Fibroblast of the conjunctiva (primary cell): ENCODE measurements at regions not wholly inside any gene's neighbourhood (a gene's known extent, or its start where the extent isn't known, plus 50 kb on each side); places are given as distances from the start of the nearest gene placed in this dataset.
A peak's percentile ranks its signal among the peaks of the same experiment; 100 is the strongest.

Source experiments
- DNase-seq: peaks from one replicate; pipeline ENCODE4 v3.0.0-alpha.2; 2010; ENCODE audit warnings: low read depth

GRCh38 chr17:15109608-15110007, 155.5 kb downstream of the PMP22 start:
- no peak for DNase-seq

GRCh38 chr17:15108992-15109391, 156.1 kb downstream of the PMP22 start:
- DNase-seq, result no peak

- DNase-seq, result no peak
Observed at GRCh38 chr17:15106540-15106939, 158.6 kb downstream of the PMP22 start.

- DNase-seq, result no peak
Observed at GRCh38 chr17:15103785-15104184, 161.3 kb downstream of the PMP22 start.

GRCh38 chr17:15101175-15101574, 164.0 kb downstream of the PMP22 start:
- no peak for DNase-seq

GRCh38 chr17:15096511-15096910, 168.6 kb downstream of the PMP22 start:
- DNase-seq, result no peak

GRCh38 chr17:15095935-15096334, 169.2 kb downstream of the PMP22 start:
- no peak for DNase-seq

- peak; percentile 2 for DNase-seq
Observed at GRCh38 chr17:15092762-15093161, 172.4 kb downstream of the PMP22 start.

GRCh38 chr17:15092261-15092660, 172.9 kb downstream of the PMP22 start:
- no peak for DNase-seq

- DNase-seq, result no peak
Observed at GRCh38 chr17:15091825-15092224, 173.3 kb downstream of the PMP22 start.

- DNase-seq, result no peak
Observed at GRCh38 chr17:15090533-15090932, 174.6 kb downstream of the PMP22 start.

- no peak for DNase-seq
Observed at GRCh38 chr17:15087946-15088345, 177.2 kb downstream of the PMP22 start.

- no peak for DNase-seq
Observed at GRCh38 chr17:15086776-15087295, 178.3 kb downstream of the PMP22 start.

GRCh38 chr17:15085890-15086677, 179.0 kb downstream of the PMP22 start:
- DNase-seq, result no peak

GRCh38 chr17:15083225-15083624, 181.9 kb downstream of the PMP22 start:
- no peak for DNase-seq

- DNase-seq, result no peak
Observed at GRCh38 chr17:15081008-15081407, 184.1 kb downstream of the PMP22 start.

GRCh38 chr17:15078570-15078969, 186.6 kb downstream of the PMP22 start:
- DNase-seq, result no peak

GRCh38 chr17:15076991-15077663, 188.0 kb downstream of the PMP22 start:
- no peak for DNase-seq

- no peak for DNase-seq
Observed at GRCh38 chr17:15051933-15052332, 213.2 kb downstream of the PMP22 start.

GRCh38 chr17:15049795-15050160, 215.3 kb downstream of the PMP22 start:
- DNase-seq, result no peak

- no peak for DNase-seq
Observed at GRCh38 chr17:15048933-15049794, 216.0 kb downstream of the PMP22 start.

GRCh38 chr17:15048381-15048780, 216.7 kb downstream of the PMP22 start:
- DNase-seq, result no peak

- DNase-seq, result no peak
Observed at GRCh38 chr17:15042311-15042710, 222.8 kb downstream of the PMP22 start.
